ENCODE measurements at regions not wholly inside any gene's neighbourhood (a gene's known extent, or its start where the extent isn't known, plus 50 kb on each side); places are given as distances from the start of the nearest gene placed in this dataset.

DNA sequence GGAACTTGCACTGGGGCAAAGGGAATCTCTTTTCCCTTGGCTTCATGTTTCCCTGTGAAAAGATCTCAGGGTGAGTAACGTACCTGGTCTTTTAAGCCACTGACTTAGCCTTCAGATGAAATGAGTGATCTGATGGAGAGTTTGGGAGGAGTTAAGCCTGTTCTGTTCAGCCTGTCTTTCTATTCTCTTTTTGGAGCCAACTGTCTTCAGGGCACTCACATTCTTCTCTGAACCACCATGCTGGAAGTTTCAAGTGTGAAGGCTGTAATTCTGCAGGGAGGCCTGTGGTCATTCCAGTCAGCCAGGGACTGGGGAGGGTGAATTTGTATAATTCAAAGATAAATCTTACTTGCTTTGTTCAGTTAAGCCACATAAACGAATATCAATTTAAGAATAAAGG, 722.2 kb upstream of the SEMA6A start:
- H3K4me3 ChIP-seq (ENCODE audit: low read depth, low read length) = no peak overlapping the region

DNA sequence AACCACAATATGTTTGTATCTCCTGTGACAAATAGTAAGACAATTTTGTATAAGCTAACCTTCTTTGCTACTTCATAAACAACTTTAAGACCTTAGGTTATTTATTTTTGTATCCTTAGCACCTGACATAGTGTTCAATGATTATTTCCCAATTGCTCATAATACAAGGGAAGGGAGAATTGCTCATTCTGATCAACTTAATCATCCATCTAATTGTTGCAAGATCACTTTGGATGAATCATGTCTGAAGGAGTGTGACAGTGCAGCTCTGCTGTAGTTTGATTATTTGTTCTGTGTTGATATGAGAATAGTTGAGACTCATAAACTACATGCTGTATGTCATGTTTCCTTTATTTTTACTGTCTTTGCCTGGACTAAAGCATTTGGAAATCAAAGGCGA, 721.3 kb upstream of the SEMA6A start:
- no peak overlapping the region for H3K4me3 ChIP-seq (ENCODE audit: low read depth, low read length)

DNA sequence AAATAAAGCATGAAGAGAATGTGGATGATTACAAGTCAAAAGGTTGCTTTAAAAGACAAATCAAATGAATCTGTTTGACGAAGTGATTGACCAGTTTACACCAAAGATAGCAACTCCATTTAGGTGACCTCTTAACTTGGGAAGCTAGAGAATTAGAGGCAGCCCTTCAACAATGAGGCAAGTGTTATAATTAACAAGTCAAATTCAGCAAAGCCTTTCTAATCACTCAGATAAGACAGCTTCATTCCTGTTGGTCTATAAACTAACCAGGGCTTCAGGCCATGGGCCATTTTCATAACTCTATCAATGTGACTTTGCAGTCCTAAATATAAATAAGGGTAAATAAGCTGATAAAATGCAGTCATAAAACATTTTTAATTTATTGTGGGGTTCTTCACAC, 712.2 kb upstream of the SEMA6A start:
- no peak overlapping the region for H3K4me3 ChIP-seq (ENCODE audit: low read depth, low read length)

DNA sequence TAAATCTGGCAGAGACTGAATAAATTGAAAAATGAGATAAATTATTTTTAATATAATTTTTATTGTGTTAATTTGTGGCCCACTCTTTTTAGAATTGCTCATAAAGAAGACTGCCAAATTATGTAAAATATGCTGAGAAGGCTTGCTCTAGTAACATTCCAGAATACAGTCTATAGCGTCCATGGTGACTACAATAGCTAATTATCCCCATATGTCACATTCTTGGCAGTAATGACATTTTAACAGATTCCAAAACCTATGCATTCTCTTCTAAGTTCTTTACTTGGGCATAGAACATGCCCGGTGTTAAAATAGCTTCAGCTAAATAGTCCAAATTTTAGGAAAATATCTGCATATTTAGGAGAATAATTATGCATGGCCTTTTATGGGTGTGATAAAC, 697.0 kb upstream of the SEMA6A start:
- H3K4me3 ChIP-seq (ENCODE audit: low read depth, low read length) = no peak overlapping the region

DNA sequence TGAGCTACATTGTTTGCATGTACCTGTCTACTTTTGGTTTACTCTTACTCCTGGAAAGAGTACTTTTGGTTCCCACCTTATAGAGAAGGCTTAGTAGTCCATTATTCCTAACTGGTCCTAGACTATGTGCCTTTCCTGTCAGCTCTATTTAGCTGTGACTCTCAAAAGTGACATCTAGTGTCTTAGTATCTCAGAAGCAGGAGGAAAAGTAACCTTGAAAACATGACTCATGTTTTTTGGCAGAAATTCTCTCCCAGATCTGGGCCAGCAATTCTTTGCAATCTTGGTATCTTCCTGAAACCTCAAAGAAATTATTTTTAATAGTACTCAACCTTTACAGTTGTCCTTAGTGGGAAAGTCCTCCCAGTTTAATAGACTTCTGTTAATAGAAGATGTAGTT, 691.7 kb upstream of the SEMA6A start:
- H3K4me3 ChIP-seq (ENCODE audit: low read depth, low read length) = no peak overlapping the region

DNA sequence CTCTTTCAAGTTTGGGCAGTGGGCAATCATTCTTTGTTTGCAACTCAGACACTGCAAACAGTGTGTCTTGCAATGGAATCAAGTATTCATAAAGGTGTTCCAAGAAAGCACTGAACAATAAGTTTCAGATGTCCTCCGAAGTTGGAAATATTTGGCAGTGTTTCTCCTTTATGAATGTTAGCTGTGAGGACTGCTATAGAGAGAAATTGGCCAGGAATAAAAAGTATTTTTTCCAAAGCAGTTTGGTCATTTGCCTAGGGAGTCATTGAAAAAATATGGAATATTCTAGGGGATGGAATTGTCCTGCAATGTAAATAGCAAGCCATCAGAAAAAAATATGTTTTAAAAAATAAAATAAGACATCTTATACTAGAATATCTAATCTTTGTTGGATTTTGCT, 688.6 kb upstream of the SEMA6A start:
- no peak overlapping the region for H3K4me3 ChIP-seq (ENCODE audit: low read depth, low read length)

DNA sequence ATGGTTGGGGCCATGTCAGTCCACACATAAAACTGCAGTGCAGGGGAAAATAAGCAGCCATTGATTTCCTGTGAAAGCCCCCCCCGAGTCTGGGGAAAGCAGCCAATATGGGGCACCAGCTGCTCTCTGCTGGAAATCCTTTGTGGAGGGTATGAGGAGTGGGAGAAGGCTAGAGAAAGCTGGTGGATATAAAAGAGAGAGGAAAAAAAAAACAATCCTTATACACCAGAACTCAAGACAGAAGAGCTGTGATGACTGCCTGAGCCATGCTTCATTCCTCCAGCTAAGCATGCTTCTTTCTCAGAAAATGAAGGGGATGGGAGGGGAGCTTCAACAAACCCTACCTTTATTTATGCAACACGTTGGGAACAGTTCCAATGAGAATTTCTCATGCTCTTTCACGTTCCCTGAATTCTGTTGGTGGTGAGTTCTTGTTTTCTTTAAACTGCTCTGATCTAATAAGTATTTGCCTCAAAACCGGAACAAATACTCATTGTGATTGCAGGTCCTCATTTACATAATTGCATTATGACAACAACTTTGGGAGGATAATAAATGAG, 688.0 kb upstream of the SEMA6A start:
- H3K4me3 ChIP-seq (ENCODE audit: low read depth, low read length) = no peak overlapping the region

DNA sequence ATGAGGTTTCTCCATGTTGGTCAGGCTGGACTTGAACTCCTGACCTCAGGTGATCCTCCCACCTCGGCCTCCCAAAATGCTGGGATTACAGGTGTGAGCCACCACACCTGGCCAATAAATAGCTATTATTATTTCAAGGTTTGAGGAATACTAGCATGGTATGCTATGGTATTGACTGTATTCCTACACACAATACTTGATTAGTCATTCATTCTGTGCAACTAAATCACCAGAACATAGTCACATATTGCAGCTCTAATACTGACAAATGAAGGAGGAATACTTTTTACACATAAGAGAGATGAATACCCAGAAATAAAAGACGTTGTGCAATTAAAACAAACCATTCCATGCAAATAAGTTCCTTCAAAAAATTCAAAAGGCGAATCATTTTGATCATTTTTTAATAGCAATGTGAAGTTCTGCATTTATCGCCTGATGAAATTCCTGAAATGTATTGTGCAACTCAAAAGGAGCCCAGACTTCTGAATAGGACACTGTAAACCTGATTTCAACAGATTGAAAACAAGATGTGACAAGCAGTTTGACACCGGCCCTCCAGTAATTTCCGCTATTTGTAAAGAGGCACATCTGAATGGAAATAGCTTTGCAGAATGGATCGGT, 687.4 kb upstream of the SEMA6A start:
- H3K4me3 ChIP-seq (ENCODE audit: low read depth, low read length) = no peak overlapping the region

DNA sequence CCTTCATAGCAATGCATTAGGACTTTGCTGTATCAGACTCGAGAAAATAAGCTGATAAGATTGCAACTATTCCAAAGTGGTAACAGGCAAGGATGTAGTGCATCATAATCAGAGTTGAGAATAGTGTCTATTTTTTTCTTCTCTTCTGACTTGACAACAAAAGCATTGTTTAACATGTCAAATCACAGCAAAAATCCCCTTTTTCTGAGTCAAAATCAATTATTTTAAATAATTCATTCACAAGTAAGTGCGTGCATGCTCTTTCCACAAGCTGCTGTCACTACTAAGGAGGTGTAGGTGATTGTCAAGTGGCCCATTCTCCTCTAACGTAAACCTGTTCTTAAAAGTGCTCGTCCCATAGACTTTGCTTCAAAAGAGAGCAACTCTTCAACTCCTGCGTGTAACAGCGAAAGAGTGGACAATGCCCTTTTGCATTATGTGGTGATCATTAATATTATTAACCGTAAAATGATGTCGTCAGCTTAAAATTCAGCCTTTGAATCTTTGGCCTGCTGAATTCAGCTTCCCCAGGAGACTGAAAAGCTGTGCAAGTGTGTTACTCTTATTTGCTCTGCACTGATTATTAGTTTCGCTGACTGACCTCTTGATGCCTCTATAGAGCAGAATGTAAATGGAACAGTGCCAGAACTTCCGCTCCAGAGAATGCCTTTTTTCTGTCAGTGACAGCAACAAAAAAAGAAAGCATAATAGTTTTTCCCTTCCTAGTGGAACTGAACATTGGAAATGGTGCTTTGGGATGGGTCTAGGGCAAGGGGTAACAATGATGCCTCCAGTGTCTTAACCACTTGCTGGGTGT, 680.8 kb upstream of the SEMA6A start:
- H3K4me3 ChIP-seq (ENCODE audit: low read depth, low read length) = no peak overlapping the region

DNA sequence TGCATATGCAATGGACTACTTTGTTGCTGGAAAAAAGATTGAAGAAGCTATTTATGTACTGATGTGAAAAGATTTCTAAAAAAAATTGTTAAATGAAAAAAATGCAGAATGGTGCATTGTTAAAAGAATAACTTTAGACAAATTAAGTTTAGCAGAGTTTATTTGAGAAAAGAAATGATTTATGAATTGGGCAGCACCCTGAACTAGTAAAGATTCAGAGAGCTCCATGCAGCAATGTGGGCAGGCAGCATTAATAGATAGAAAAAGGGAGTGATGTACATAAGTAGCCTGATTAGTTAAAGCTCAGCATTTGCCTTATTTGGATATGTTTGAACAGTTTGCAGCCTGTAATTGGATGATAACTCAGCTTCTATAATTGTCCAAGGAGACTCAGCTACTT, 677.9 kb upstream of the SEMA6A start:
- H3K4me3 ChIP-seq (ENCODE audit: low read depth, low read length) = no peak overlapping the region

DNA sequence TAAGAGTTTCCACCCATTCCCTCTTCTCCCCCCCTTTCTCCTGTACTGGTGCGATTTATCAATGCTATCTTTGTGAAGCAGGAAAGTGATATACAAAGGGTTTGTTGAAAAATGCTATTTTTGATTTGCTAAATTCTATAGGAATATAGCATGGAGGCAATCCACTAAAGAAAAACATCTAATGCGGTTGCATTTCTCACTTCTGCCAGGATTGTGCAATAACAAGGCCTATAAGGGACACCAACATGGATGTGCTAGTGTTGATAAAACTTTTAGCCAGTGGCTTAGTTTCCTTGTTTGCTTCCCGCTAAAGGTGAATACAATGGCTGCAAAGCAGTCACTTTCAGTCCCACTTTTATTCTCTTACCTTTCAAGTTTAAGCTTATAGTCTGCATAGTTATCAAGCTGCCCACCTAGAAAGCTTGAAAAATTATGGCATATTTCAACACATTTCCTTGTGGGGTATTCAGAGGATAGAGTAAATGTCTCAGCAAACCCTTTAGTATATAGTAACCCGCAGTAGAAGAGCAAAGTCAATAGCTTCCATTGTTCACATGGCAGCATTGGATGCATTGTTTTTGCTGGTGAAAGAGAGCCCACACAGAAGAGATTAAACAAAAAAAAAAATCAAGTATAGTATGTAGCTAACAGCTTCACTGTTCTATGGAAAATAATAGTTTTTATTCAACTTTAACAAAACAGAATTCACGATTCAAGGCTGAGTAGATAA, 674.6 kb upstream of the SEMA6A start:
- H3K4me3 ChIP-seq (ENCODE audit: low read depth, low read length) = no peak overlapping the region

DNA sequence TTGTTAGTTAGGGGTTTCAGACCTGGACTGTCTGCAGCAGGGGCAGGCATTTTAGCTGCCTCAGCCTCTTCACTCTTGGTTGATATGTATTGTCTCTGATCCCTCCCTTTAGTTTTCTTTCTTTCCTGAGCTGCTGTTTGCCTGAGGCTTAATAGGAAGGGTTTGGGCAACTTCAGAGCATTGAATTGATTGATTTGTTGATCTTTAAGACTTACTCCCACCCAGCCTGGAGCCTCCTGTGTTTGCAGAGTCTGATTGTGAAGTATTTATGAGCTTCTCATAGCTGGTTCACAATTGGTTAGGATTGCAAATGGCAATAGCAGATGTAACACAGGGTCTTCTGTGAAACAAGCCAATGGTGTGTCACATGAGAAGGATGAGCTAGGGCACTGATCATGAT, 671.8 kb upstream of the SEMA6A start:
- no peak overlapping the region for H3K4me3 ChIP-seq (ENCODE audit: low read depth, low read length)

DNA sequence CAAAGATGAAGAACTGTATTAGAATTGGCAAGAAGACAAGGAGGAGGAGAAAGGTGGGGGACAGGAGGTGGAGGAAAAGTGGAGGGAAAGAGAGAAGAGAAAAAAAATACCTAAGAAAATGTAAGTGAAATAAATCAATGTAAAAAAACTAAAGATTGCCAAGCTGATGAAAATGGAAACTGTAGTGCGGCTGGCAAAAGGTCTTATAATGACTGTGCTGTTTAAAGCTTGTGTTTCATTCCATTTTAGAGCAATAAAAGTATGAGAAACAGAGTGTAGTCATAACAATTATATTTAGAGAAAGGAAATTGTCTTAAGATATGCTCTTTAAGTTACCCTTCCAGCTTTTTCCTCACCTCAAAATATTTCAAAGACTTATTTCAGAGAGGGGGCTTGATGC, 670.5 kb upstream of the SEMA6A start:
- H3K4me3 ChIP-seq (ENCODE audit: low read depth, low read length) = no peak overlapping the region

DNA sequence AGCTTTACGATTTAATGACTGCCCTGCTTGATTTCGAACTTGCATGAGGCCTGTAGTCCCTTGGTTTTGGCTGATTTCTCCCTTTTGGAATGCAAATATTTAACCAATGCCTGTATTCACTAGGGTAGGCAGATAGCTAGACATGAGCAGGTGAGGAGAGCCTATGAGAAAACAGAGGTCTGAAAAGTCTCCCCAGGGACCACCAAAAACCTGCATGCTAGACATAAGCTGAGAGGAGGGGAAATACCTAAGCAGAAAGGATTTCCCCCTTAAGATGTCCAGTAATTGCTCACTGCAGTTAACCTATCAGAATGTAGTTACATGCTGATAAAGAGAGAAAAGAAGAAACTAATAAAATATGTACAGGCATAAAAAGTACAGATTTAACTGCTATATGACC, 667.4 kb upstream of the SEMA6A start:
- no peak overlapping the region for H3K4me3 ChIP-seq (ENCODE audit: low read depth, low read length)

DNA sequence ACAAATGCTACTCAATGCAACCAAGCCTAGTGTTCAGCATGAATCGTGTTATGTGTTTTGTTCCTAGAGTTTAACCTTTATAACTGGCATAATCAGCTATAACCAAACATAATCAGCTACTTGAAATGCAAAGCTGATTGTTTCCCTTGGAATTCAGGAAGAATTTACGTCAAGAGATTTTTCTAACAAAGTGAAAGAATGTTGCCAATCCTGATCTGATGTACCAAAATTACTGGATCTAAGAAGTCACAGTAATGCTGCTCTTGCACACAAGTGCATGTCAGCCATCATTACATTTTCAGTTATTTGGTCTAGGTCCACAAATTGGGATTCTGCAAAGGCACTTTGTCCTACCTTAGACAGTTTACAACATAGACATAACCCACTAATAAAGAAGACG, 662.3 kb upstream of the SEMA6A start:
- no peak overlapping the region for H3K4me3 ChIP-seq (ENCODE audit: low read depth, low read length)

DNA sequence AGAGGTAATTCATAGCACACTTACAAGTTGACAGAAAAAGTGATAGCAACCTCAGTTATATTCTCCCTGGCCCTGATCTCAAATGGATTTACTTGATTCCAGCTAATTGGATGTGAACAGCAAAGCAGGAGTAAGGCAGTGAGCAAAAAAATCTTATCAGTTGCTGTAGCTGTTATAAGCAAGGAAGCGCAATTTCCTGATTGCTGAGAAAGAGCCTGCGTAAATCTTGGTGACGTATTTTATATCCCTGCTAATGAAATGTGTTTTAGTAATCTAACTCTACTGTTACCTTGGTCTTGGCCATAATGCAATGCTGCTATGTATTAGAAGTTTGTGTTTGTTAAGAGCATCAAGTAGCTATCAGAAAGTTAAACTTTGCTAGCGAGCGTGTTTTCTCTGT, 661.2 kb upstream of the SEMA6A start:
- no peak overlapping the region for H3K4me3 ChIP-seq (ENCODE audit: low read depth, low read length)

DNA sequence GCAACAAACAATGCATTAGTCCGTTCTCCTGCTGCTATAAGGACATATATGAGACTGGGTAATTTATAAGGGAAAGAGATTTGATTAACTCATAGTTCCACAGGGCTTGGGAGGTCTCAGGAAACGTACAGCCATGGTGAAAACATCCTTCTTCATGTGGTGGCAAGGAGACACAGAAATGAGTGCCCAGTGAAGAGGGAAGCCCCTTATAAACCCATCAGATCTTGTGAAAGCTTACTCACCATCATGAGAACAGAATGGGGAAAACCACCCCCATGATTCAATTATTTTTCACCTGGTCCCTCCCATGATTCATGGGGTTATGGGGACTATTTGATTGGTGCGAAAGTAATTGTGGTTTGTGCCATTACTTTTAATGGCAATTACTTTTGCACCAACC, 655.8 kb upstream of the SEMA6A start:
- H3K4me3 ChIP-seq (ENCODE audit: low read depth, low read length) = no peak overlapping the region

DNA sequence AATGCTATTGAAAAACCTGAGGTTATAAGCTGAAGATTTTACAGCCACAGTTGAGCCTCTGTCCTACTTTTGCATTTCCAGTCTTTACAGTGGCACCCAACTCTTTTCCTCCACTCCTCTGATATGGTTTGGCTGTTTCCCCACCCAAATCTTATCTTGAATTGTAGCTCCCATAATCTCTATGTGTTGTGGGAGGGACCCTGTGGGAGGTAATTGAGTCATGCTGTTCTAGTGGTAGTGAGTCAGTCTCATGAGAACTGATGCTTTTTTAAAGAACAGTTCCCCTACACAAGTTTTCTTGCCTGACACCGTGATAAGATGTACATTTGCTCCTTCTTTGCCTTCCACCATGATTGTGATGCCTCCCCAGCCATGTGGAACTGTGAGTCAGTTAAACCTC, 646.1 kb upstream of the SEMA6A start:
- no peak overlapping the region for H3K4me3 ChIP-seq (ENCODE audit: low read depth, low read length)

DNA sequence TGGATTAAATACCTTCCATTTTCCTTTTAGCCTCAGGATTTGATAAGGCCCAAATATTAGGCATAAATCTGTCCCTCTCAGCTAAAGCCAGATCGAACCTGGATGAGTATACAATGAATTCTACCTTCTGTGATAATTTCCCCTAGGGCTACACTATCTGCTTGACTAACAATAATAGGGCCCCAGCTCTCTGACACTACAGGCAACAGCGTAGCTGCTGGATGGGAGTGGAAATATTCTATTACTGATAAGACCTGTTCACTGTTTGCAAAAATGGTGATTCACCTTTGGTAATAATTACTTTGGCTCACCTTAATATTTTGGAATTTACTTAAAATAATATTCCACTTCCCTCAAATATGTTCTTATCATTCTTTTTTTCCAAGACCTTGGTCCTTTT, 644.2 kb upstream of the SEMA6A start:
- H3K4me3 ChIP-seq (ENCODE audit: low read depth, low read length) = no peak overlapping the region

DNA sequence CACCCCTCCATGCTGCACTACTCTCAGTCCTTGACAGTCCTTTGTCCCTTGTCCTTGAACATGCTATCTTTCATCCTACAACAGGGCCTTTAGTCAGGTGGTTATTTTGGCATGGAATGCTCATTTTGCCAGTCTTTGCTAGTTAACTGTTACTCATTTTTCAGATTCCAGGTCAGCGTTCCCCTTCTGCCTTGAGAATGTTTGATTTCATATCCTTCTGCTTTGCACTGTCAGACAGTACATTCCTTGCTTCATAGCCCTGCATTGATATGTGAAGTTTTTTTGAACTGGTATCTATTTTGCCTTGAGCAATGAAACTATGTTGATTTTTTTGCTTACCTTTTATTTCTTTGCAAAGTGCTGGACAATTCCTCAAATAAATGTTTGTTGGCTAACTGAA, 638.2 kb upstream of the SEMA6A start:
- H3K4me3 ChIP-seq (ENCODE audit: low read depth, low read length) = no peak overlapping the region

DNA sequence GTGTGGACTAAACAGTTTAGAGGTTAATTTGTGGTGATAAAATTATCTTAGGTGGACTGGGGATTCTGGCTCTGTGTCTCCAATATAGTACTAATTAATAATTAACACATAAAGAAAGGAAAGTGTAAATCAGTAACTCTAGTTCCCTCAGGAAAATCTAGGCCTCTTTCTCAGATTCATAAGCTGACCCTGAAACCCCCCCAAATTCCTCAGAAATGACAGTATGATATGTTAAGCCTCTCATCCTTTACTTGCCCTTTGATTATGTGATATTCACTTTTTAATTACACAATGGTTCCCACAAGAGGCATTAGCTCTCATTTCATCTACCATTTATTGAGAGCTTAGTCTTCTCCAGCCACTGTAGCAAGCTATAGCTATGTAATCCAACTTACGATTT, 636.2 kb upstream of the SEMA6A start:
- no peak overlapping the region for H3K4me3 ChIP-seq (ENCODE audit: low read depth, low read length)

DNA sequence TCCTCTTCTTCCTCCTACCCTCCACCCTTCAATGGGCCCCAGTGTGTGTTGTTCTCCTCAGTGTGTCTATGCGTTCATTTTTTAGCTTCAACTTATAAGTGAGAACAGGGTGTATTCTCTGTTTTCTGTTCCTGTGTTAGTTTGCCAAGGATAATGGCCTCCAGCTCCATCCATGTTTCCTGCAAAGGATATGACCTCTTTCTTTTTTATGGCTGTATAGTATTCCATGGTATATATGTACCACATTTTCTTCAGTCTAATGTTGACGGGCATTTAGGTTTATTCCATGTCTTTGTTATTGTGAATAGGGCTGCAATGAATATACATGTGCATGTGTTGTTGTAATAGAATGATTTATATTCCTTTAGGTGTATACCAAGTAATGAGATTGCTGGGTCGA, 634.9 kb upstream of the SEMA6A start:
- H3K4me3 ChIP-seq (ENCODE audit: low read depth, low read length) = no peak overlapping the region
